ENCODE measurements at regions not wholly inside any gene's neighbourhood (a gene's known extent, or its start where the extent isn't known, plus 50 kb on each side); places are given as distances from the start of the nearest gene placed in this dataset.

GRCh38 chr14:53599221-53599945 is 357.2 kb downstream of the BMP4 start:
- no peak for TF ChIP-seq EZH2 (IDR thresholded peaks at IDR 0.05; ENCODE audit: borderline replicate concordance, low read depth, low read length, severe bottlenecking)
- no peak for TF ChIP-seq CTCF (IDR thresholded peaks at IDR 0.05; ENCODE audit: borderline replicate concordance, extremely low read depth, low read length, poor library complexity, severe bottlenecking)

All from DND-41 (cell line).